Muscle of leg (tissue), 3 donors: ENCODE measurements at regions not wholly inside any gene's neighbourhood (a gene's known extent, or its start where the extent isn't known, plus 50 kb on each side); places are given as distances from the start of the nearest gene placed in this dataset.
A peak's percentile ranks its signal among the peaks of the same experiment; 100 is the strongest.

Experiments
- DNase-seq: peaks from one replicate; pipeline ENCODE4 v3.0.0; 2013
- H3K27ac ChIP-seq: one replicate; pipeline ENCODE4 v1.5.1; 2013; ENCODE audit warnings: mild to moderate bottlenecking, low read length, control low read depth
- H3K27me3 ChIP-seq: one replicate; pipeline ENCODE4 v1.6.1; 2013; ENCODE audit warnings: low read length; ENCODE audit not compliant: control insufficient read depth, insufficient read depth
- H3K36me3 ChIP-seq: one replicate; pipeline ENCODE4 v1.6.1; 2013; ENCODE audit warnings: low read length; ENCODE audit not compliant: control insufficient read depth, insufficient read depth
- H3K4me1 ChIP-seq: one replicate; pipeline ENCODE4 v1.6.1; 2013; ENCODE audit warnings: low read length; ENCODE audit not compliant: control insufficient read depth, insufficient read depth
- H3K4me3 ChIP-seq: one replicate; pipeline ENCODE4 v1.5.1; 2013; ENCODE audit warnings: low read length, control low read depth
- H3K9me3 ChIP-seq: replicated peaks from 2 replicates; pipeline ENCODE4 v1.6.1; 2013; ENCODE audit warnings: low read depth, low read length; ENCODE audit not compliant: control insufficient read depth
- WGBS: methylation state at CpG from one replicate; pipeline ENCODE4 v1.1.5; 2013; ENCODE audit warnings: missing lambda C conversion rate; ENCODE audit not compliant: insufficient coverage; 5-methylcytosine and 5-hydroxymethylcytosine counted together

DNA sequence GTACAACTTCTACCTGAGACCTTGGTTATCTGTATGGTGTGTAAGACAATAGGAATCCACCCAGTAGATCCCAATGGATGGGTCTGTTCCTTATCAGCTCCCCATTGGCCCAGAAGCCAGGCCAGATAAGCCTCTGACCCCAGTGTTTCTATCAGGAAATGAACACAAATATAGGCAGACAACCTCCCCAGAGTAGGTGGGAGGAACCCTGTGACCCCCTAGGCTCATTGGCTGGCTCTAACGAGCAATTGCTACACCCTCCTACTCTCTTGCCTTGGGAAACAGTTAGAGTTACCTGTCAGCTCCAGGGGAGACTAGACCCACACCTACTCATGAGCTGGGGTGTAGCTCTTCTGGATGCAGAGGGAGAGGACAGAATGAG is 299.9 kb downstream of the UACA start:
- Histone ChIP-seq H3K27ac (no peak overlapping the region), H3K4me1 (peaks cover 4% of the 10 kb centered on the region), H3K27me3 (peaks cover 37% of the 10 kb centered on the region), H3K36me3 (no peaks in the 10 kb centered on the region), H3K9me3 (no peaks in the 10 kb centered on the region), H3K4me3 (no peak overlapping the region)
- no peak for DNase-seq
- no CpG with 5 or more reads among the region's 1 CpG for WGBS

GRCh38 chr15:70461992-70462391 is 301.4 kb downstream of the UACA start:
- peaks cover 4% of the 10 kb centered on the region for H3K4me1 ChIP-seq
- DNase-seq, result no peak
- H3K4me3 ChIP-seq, result no peak overlapping the region
- no peaks in the 10 kb centered on the region for H3K36me3 ChIP-seq
- H3K27me3 ChIP-seq, result peaks cover 31% of the 10 kb centered on the region
- WGBS, result no CpG with 5 or more reads among the region's 1 CpG
- no peaks in the 10 kb centered on the region for H3K9me3 ChIP-seq
- no peak overlapping the region for H3K27ac ChIP-seq

DNA sequence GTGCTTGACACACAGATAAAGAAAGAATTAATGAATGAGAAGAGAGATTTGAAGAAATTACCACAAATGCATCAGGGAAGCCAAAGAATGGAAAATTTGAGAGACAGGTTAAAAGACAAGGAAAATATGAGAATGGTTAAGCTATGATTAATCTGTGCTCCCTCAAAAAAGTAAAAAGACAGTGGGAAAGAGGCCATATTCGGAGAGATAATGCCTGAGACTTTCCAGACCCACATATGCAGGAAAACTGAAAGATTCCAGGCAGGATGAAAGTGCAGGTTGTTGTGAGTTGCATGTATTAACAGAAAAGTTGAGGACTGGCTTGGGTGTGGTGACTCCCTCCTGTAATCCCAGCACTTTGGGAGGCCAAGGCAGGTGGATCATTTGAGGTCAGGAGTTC is 302.3 kb downstream of the UACA start:
- H3K4me1 ChIP-seq, result peaks cover 4% of the 10 kb centered on the region
- no peak overlapping the region for H3K4me3 ChIP-seq
- H3K27ac ChIP-seq, result no peak overlapping the region
- no peak for DNase-seq
- WGBS, result no CpG with 5 or more reads among the region's 1 CpG
- no peaks in the 10 kb centered on the region for H3K9me3 ChIP-seq
- no peaks in the 10 kb centered on the region for H3K36me3 ChIP-seq
- H3K27me3 ChIP-seq, result peaks cover 24% of the 10 kb centered on the region

GRCh38 chr15:70459312-70459711 is 304.0 kb downstream of the UACA start:
- DNase-seq, result no peak
- peaks cover 13% of the 10 kb centered on the region for H3K27me3 ChIP-seq
- no peaks in the 10 kb centered on the region for H3K9me3 ChIP-seq
- no peaks in the 10 kb centered on the region for H3K36me3 ChIP-seq
- WGBS, result 97% methylated on average over 3 of the region's 4 CpGs
- peaks cover 4% of the 10 kb centered on the region for H3K4me1 ChIP-seq
- H3K4me3 ChIP-seq, result no peak overlapping the region
- no peak overlapping the region for H3K27ac ChIP-seq

DNA sequence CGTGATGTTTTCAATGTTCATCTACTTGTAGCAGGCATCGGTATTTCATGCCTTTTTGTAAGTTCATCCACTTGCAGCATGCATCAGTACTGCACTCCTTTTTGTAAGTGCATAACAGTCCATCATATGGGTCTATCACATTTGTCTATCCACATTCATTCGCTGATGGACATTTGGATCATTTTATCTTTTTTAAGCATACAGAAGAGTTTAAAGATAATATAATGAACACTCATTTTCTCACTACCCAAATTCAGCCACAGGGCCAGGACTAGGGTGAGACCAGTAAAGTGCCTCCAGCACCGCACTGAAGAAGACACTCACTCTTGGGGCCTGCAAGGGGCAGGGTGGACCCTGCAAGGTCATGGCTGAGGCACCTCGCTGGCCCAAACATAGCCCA is 309.6 kb downstream of the UACA start:
- no peak overlapping the region for H3K27ac ChIP-seq
- H3K36me3 ChIP-seq, result no peaks in the 10 kb centered on the region
- no peak for DNase-seq
- 100% methylated on average over 1 of the region's 5 CpGs for WGBS
- H3K4me1 ChIP-seq, result no peaks in the 10 kb centered on the region
- H3K4me3 ChIP-seq, result no peak overlapping the region
- H3K9me3 ChIP-seq, result no peaks in the 10 kb centered on the region
- peaks cover 22% of the 10 kb centered on the region for H3K27me3 ChIP-seq

- Histone ChIP-seq H3K36me3 (no peaks in the 10 kb centered on the region), H3K4me1 (peaks cover under 1% of the 10 kb centered on the region), H3K27ac (no peak overlapping the region), H3K9me3 (no peaks in the 10 kb centered on the region), H3K27me3 (peaks cover 23% of the 10 kb centered on the region), H3K4me3 (no peak overlapping the region)
- WGBS, result 80% methylated on average over 6 of the region's 6 CpGs
- DNase-seq, result no peak
Observed at GRCh38 chr15:70453238-70453637, 310.1 kb downstream of the UACA start.

DNA sequence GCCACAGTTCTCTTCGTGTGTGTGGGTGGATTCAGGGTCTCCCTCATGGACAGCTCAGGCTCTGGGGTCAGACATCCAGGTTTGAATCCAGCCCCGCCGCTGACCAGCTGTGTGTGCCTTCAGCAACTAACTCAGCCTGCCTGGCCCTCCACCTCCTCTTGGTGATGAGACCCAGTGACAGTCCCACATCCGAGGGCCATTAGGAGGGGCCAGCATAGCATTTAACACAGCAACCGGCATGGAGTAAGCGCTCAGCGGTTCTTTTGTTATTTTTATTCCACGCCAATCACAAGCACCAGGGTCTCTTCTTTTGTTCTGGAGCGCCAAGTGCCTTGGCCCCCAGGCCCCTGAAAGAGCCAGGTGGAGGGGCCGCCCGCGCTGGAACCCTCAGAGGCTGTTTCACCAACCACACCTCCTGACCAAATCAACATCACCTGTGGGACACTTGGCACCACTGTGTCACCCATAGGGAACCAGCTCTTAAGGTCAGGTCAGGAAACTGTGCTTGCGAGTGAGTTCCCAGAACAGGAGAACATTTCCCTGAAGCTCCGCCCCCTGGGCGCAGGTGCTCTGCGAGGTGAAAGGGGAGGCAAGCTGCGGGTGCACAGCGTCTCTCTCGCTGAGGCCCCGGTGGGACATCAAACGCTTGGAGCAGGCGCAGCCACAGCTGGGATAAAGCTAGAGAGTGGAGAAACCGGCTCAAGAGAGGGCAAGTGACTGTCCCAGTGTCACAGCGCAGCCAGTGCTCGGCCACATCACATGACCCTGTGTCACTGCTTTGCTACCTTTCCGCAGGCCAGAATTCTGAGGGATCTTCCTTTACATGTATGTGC is 311.3 kb downstream of the UACA start:
- no peak for DNase-seq
- no peak overlapping the region for H3K4me3 ChIP-seq
- no peak overlapping the region for H3K27ac ChIP-seq
- peaks cover 30% of the 10 kb centered on the region for H3K27me3 ChIP-seq
- H3K9me3 ChIP-seq, result no peaks in the 10 kb centered on the region
- WGBS, result 38% methylated on average over 19 of the region's 26 CpGs
- H3K36me3 ChIP-seq, result no peaks in the 10 kb centered on the region
- peaks cover 13% of the 10 kb centered on the region for H3K4me1 ChIP-seq

GRCh38 chr15:70450142-70450443 is 313.3 kb downstream of the UACA start:
- no peaks in the 10 kb centered on the region for H3K36me3 ChIP-seq
- H3K9me3 ChIP-seq, result no peaks in the 10 kb centered on the region
- H3K4me1 ChIP-seq, result peaks cover 13% of the 10 kb centered on the region
- no peak overlapping the region for H3K4me3 ChIP-seq
- 100% methylated on average over 2 of the region's 3 CpGs for WGBS
- H3K27me3 ChIP-seq, result peaks cover 38% of the 10 kb centered on the region
- H3K27ac ChIP-seq, result no peak overlapping the region
- no peak for DNase-seq

GRCh38 chr15:70449311-70450141 is 313.8 kb downstream of the UACA start:
- WGBS, result 100% methylated on average over 1 of the region's 1 CpG
- Histone ChIP-seq H3K27me3 (peaks cover 42% of the 10 kb centered on the region), H3K4me1 (peaks cover 13% of the 10 kb centered on the region), H3K4me3 (no peak overlapping the region), H3K36me3 (no peaks in the 10 kb centered on the region), H3K9me3 (no peaks in the 10 kb centered on the region), H3K27ac (no peak overlapping the region)
- no peak for DNase-seq

DNA sequence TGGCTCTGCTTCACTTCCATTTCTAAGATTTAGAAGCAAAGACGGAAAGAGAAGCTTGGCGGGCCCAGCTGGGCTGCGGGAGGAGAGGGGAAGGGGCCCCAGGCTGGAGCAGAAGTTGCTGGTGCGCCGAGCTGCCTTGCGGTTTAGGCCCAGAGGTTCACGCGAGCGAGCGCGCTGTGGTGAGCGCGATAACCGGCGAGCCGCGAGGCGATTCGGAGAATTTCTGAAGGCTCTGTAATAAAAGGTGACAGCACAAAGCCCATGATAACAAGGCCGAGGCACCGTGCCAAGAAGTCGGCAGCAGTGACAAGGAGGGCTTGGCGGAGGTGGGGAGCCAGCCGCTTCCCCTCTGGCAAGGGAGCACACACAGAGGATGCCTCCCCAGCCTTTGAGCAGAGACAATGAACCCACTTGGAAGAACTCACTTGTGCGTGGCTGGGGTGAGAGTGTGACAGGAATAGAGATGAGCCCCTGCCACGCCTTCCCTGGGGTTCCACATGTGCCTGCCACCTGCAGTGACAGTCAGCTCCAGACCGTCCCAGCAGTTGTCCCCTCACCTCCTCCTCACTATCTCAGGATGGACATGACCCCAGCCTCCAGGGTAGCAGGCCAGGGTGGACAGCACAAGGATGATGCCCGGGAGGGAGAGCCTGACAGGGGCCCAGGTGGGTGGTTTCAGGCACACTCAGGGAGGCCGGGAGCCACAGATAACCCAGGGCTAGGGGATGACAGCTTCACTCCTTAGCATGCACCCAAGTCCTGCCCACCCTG is 315.2 kb downstream of the UACA start:
- H3K27ac ChIP-seq, result no peak overlapping the region
- DNase-seq, result peak; percentile 48
- no peaks in the 10 kb centered on the region for H3K9me3 ChIP-seq
- WGBS, result 33% methylated on average over 26 of the region's 29 CpGs
- no peak overlapping the region for H3K4me3 ChIP-seq
- H3K4me1 ChIP-seq, result peaks cover 13% of the 10 kb centered on the region
- H3K27me3 ChIP-seq, result peaks cover 51% of the 10 kb centered on the region
- no peaks in the 10 kb centered on the region for H3K36me3 ChIP-seq
